ENCODE measurements at regions not wholly inside any gene's neighbourhood (a gene's known extent, or its start where the extent isn't known, plus 50 kb on each side); places are given as distances from the start of the nearest gene placed in this dataset.
A peak's percentile ranks its signal among the peaks of the same experiment; 100 is the strongest.

DNA sequence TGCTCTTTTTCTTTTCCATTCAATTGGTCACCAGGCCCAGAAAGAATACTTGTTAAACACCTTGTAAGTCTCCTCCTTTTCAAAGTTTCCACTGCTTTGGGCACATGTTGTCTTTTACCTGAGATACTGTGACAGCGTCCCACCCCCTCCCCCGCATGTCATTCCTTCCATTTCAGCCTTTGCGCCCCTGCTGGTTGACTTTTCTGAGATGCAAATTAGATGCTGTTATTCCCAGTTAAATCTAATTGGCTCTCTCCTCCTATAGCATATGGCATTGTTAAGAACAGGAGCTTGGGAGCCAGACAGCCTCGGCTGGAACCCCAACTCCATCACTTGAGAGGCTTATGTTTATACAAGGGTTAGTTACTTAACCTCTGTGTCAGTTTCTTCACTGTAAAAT, 80.3 kb upstream of the GAREM1 start (continued):
- TF ChIP-seq ELF4 (CRISPR knock-in tag; IDR thresholded peaks at IDR 0.05; ENCODE audit: low read depth) (no peak), MYBL2 (CRISPR knock-in tag; IDR thresholded peaks at IDR 0.05) (no peak)

DNA sequence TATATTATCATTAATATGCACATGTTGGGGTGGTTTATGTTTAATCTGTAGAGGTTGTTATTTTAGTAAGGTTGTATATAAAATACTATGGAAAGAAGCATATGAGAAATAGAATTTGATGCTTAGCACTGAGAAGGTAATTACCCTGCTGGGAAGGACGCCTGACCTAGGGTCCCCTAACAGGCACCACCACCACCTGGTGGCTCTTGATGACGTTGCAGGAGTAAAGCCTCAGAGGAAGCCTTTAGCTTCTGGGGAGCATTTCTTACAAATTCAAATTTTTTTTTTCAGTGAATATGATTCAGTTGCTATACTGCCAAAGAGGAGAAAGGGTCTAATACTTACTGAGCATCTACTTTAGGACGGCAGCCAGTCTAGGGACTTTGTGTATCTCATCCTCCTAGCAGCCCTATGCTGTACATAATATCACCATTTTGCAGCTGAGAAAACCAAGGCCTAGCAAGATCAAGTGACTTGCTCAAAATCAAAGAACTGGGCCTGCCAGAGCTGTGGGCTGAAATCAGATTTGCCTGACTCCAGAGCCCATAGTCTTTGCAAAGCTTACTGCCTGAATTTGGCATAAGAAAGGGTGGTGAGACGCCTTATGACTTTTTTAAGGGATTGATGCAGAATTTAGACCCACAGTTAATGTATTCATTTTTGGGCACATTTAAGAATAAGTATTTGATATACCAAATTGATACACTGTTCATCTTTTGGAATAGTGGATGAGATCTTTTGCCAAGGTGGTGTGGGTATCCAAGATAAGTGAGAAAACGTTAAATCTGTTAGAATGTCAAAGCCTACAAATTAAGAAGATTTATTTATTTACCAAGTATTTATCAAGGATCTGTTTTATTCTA, 78.8 kb upstream of the GAREM1 start:
- Mint-ChIP-seq H3K36me3 (no peaks in the 10 kb centered on the region), H3K4me1 (peaks cover 41% of the 10 kb centered on the region), H3K27me3 (ENCODE audit: low read depth) (no peaks in the 10 kb centered on the region), H3K4me3 (no peak overlapping the region), H3K9me3 (no peaks in the 10 kb centered on the region), H3K27ac (no peak overlapping the region)
- CTCF ChIA-PET: interaction anchor here (0.6 to 7.1 kb wide), 29 partner anchors 16 to 522 kb away, joined by 3 to 109 read pairs (median 4); partner anchors contain the start of gene GAREM1
- TF ChIP-seq, protein P1, sequence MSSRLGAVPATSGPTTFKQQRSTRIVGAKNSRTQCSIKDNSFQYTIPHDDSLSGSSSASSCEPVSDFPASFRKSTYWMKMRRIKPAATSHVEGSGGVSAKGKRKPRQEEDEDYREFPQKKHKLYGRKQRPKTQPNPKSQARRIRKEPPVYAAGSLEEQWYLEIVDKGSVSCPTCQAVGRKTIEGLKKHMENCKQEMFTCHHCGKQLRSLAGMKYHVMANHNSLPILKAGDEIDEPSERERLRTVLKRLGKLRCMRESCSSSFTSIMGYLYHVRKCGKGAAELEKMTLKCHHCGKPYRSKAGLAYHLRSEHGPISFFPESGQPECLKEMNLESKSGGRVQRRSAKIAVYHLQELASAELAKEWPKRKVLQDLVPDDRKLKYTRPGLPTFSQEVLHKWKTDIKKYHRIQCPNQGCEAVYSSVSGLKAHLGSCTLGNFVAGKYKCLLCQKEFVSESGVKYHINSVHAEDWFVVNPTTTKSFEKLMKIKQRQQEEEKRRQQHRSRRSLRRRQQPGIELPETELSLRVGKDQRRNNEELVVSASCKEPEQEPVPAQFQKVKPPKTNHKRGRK (CRISPR knock-in tag; IDR thresholded peaks at IDR 0.05; ENCODE audit: borderline replicate concordance): no peak
- TF ChIP-seq ATF1 (CRISPR knock-in tag; IDR thresholded peaks at IDR 0.05) (no peak), FOXP1 (CRISPR knock-in tag; IDR thresholded peaks at IDR 0.05; ENCODE audit: borderline replicate concordance) (no peak), RELA (CRISPR knock-in tag; IDR thresholded peaks at IDR 0.05; ENCODE audit: borderline replicate concordance) (no peak)
- TF ChIP-seq, protein P2, sequence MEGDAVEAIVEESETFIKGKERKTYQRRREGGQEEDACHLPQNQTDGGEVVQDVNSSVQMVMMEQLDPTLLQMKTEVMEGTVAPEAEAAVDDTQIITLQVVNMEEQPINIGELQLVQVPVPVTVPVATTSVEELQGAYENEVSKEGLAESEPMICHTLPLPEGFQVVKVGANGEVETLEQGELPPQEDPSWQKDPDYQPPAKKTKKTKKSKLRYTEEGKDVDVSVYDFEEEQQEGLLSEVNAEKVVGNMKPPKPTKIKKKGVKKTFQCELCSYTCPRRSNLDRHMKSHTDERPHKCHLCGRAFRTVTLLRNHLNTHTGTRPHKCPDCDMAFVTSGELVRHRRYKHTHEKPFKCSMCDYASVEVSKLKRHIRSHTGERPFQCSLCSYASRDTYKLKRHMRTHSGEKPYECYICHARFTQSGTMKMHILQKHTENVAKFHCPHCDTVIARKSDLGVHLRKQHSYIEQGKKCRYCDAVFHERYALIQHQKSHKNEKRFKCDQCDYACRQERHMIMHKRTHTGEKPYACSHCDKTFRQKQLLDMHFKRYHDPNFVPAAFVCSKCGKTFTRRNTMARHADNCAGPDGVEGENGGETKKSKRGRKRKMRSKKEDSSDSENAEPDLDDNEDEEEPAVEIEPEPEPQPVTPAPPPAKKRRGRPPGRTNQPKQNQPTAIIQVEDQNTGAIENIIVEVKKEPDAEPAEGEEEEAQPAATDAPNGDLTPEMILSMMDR (IDR thresholded peaks at IDR 0.05): peak; percentile 66
- DNase-seq (ENCODE audit: low spot score) (peak; percentile 72), ATAC-seq (peak; percentile 70)
- POLR2A ChIA-PET: interaction anchor here (0.6 to 1.2 kb wide), 2 partner anchors 79 to 606 kb away, joined by 3 read pairs; partner anchors contain the start of genes GAREM1 and TRAPPC8

DNA sequence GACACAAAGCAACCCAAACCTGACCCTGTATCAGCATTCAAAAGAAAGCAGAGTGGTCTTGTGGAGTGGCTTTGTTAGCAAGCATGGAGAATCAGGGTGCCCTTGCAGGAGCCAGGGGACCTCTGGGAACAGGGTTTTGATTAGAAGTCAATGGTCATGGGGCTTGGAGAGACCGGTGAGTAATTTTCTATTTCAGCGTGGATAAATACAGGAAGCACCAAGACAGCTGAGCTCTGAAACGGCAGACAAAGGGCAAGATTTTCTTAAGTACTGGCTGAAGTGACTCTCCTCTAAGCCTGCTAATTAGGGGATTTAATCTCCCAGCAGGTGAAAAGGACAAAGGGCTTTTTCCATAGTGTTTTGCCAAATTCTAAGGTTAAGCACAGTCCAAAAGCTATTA, 78.0 kb upstream of the GAREM1 start:
- ChIA-PET POLR2A (interaction anchor here (0.6 kb wide), 1 partner anchor 606 kb away, joined by 3 read pairs; the partner anchor contains the start of gene TRAPPC8), CTCF (interaction anchor here (0.8 to 7.1 kb wide), 17 partner anchors 71 to 390 kb away, joined by 3 to 109 read pairs (median 5); partner anchors contain the start of gene GAREM1)
- TF ChIP-seq RORB (CRISPR knock-in tag; IDR thresholded peaks at IDR 0.05) (no peak), ZNF423 (CRISPR knock-in tag; IDR thresholded peaks at IDR 0.05) (peak; percentile 88)
- H3K27me3 Mint-ChIP-seq (ENCODE audit: low read depth): no peaks in the 10 kb centered on the region
- ATAC-seq (peak; percentile 17), DNase-seq (ENCODE audit: low spot score) (no peak)
- no peaks in the 10 kb centered on the region for H3K36me3 Mint-ChIP-seq
- H3K9me3 Mint-ChIP-seq: no peaks in the 10 kb centered on the region
- peak overlapping the region; percentile 61 for H3K27ac Mint-ChIP-seq
- peaks cover 41% of the 10 kb centered on the region for H3K4me1 Mint-ChIP-seq
- H3K4me3 Mint-ChIP-seq: peak overlapping the region; percentile 23

DNA sequence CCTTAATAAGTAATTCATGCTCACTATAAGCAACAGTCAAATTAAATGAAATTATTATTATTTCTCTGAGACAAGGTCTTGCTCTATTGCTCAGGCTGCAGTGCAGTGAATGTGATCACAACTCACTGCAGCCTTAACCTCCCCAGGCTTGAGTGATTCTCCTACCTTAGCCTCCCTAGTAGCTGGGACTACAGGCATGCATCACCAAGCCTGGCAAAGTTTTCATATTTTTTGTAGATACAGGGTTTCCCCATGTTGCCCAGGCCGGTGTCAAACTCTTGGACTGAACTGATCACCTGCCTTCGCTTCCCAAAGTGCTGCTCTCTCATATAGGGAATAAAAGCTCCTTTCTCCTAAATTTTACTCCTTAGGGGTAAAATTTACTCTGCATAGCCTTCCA, 74.9 kb upstream of the GAREM1 start:
- TF ChIP-seq HMGA2 (CRISPR knock-in tag; IDR thresholded peaks at IDR 0.05) (no peak), ELF4 (CRISPR knock-in tag; IDR thresholded peaks at IDR 0.05; ENCODE audit: low read depth) (no peak), NR2C2 (CRISPR knock-in tag; IDR thresholded peaks at IDR 0.05) (no peak)
- TF ChIP-seq, protein P3, sequence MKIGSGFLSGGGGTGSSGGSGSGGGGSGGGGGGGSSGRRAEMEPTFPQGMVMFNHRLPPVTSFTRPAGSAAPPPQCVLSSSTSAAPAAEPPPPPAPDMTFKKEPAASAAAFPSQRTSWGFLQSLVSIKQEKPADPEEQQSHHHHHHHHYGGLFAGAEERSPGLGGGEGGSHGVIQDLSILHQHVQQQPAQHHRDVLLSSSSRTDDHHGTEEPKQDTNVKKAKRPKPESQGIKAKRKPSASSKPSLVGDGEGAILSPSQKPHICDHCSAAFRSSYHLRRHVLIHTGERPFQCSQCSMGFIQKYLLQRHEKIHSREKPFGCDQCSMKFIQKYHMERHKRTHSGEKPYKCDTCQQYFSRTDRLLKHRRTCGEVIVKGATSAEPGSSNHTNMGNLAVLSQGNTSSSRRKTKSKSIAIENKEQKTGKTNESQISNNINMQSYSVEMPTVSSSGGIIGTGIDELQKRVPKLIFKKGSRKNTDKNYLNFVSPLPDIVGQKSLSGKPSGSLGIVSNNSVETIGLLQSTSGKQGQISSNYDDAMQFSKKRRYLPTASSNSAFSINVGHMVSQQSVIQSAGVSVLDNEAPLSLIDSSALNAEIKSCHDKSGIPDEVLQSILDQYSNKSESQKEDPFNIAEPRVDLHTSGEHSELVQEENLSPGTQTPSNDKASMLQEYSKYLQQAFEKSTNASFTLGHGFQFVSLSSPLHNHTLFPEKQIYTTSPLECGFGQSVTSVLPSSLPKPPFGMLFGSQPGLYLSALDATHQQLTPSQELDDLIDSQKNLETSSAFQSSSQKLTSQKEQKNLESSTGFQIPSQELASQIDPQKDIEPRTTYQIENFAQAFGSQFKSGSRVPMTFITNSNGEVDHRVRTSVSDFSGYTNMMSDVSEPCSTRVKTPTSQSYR (CRISPR knock-in tag; IDR thresholded peaks at IDR 0.05): no peak
- TF ChIP-seq, protein P4, sequence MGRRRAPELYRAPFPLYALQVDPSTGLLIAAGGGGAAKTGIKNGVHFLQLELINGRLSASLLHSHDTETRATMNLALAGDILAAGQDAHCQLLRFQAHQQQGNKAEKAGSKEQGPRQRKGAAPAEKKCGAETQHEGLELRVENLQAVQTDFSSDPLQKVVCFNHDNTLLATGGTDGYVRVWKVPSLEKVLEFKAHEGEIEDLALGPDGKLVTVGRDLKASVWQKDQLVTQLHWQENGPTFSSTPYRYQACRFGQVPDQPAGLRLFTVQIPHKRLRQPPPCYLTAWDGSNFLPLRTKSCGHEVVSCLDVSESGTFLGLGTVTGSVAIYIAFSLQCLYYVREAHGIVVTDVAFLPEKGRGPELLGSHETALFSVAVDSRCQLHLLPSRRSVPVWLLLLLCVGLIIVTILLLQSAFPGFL (CRISPR knock-in tag; IDR thresholded peaks at IDR 0.05; ENCODE audit: borderline replicate concordance): no peak
- DNase-seq (ENCODE audit: low spot score): no peak
- Mint-ChIP-seq H3K27me3 (ENCODE audit: low read depth) (no peaks in the 10 kb centered on the region), H3K4me3 (no peak overlapping the region), H3K9me3 (no peaks in the 10 kb centered on the region), H3K36me3 (no peaks in the 10 kb centered on the region), H3K27ac (no peak overlapping the region), H3K4me1 (peaks cover 30% of the 10 kb centered on the region)
- ChIA-PET POLR2A (no interaction called here), CTCF (interaction anchor here (0.6 kb wide), 1 partner anchor 246 kb away, joined by 3 read pairs; no protein-coding TSS in a partner anchor)
- ATAC-seq: no peak

All from WTC11 (cell line).